Fibroblast of lung (primary cell): ENCODE measurements at regions not wholly inside any gene's neighbourhood (a gene's known extent, or its start where the extent isn't known, plus 50 kb on each side); places are given as distances from the start of the nearest gene placed in this dataset.

ENCODE experiments used
- EZH2 ChIP-seq: IDR thresholded peaks from 2 replicates; pipeline ENCODE4 v1.5.1; 2012; ENCODE audit warnings: low read length, control low read depth, mild to moderate bottlenecking; ENCODE audit errors: missing control alignments
- TF ChIP-seq, protein P1 (sequence below), 2 donors: IDR thresholded peaks in 1 of 2; conservative IDR thresholded peaks in 1 of 2; 1 replicate in 1 of 2; 2 replicates in 1 of 2; pipeline ENCODE4 v1.5.1; 2011 to 2012; ENCODE audit warnings: low read length in 2 of 2, control low read depth in 1 of 2, inconsistent platforms in 1 of 2, low read depth in 1 of 2, mild to moderate bottlenecking in 1 of 2

DNA sequence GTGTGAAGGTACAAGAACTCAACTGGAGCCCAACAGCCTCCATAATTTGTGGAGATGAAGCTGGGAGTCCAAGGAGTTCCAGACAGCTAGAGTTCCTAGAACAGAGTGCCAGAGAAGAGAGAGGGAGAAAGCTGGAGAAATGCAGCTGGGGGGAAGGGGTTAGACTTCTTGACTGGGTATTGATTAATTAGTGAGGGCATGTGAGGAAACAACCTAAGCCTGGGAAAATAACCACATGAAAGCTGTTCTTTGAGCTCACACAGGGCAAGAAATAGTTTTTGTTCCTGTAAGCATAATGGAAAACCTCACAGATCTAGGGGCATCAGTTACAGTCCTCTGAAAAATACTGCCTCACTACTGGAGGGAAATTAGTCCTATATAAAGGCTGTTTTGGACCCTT, 230.5 kb upstream of the FKBP1C start:
- TF ChIP-seq, protein P1, sequence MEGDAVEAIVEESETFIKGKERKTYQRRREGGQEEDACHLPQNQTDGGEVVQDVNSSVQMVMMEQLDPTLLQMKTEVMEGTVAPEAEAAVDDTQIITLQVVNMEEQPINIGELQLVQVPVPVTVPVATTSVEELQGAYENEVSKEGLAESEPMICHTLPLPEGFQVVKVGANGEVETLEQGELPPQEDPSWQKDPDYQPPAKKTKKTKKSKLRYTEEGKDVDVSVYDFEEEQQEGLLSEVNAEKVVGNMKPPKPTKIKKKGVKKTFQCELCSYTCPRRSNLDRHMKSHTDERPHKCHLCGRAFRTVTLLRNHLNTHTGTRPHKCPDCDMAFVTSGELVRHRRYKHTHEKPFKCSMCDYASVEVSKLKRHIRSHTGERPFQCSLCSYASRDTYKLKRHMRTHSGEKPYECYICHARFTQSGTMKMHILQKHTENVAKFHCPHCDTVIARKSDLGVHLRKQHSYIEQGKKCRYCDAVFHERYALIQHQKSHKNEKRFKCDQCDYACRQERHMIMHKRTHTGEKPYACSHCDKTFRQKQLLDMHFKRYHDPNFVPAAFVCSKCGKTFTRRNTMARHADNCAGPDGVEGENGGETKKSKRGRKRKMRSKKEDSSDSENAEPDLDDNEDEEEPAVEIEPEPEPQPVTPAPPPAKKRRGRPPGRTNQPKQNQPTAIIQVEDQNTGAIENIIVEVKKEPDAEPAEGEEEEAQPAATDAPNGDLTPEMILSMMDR (conservative IDR thresholded peaks at IDR 0.05 in 1 of 2, IDR thresholded peaks at IDR 0.05 in 1 of 2; ENCODE audit: low read depth in 1 of 2, low read length in 2 of 2): no peak
- no peak for TF ChIP-seq EZH2
